SK-N-SH (cell line): ENCODE measurements at regions not wholly inside any gene's neighbourhood (a gene's known extent, or its start where the extent isn't known, plus 50 kb on each side); places are given as distances from the start of the nearest gene placed in this dataset.
A peak's percentile ranks its signal among the peaks of the same experiment; 100 is the strongest.

Experiments
- CTCF ChIA-PET: fragments of 300-600, 350-600 bp; formaldehyde crosslinking; extraction: SDS; loops from one replicate; lab custom pipeline; 2021; lab: Yijun Ruan, JAX
- POLR2A ChIA-PET: fragments of 350-600 bp; sonication (Branson Sonifier 250); formaldehyde crosslinking; extraction: SDS; loops from one replicate; lab custom pipeline; 2020; ENCODE audit warnings: antibody characterized with exemption, inconsistent platforms; lab: Yijun Ruan, JAX
- DNase-seq: peaks from one replicate; pipeline ENCODE4 v3.0.0; 2012
- H2AFZ ChIP-seq: fragments of 200-600 bp; sonication (generic); 2 replicates; pipeline ENCODE4 v1.8.1; 2016; ENCODE audit warnings: antibody characterized with exemption, mild to moderate bottlenecking, low read depth
- H3F3A ChIP-seq: fragments of 200-600 bp; sonication (generic); replicated peaks from 2 replicates; pipeline ENCODE3; 2016; ENCODE audit warnings: antibody characterized with exemption, mild to moderate bottlenecking; ENCODE audit not compliant: insufficient read depth
- H3K27ac ChIP-seq, 2 experiments: fragments of 200-500 bp in 1 of 2; fragments of 200-600 bp in 1 of 2; sonication (Bioruptor generic) in 1 of 2; sonication (generic), shearing (Covaris generic) in 1 of 2; 2 replicates each; pipeline versions ENCODE4 v1.5.1 to v1.6.1; 2014 to 2016; ENCODE audit warnings: low read depth in 2 of 2, inconsistent platforms in 1 of 2, low read length in 1 of 2, mild to moderate bottlenecking in 1 of 2, mixed read lengths in 1 of 2
- H3K27me3 ChIP-seq: fragments of 200-600 bp; sonication (generic), shearing (Covaris generic); 2 replicates; pipeline ENCODE4 v1.6.1; 2016; ENCODE audit warnings: mixed run types; ENCODE audit not compliant: insufficient read depth
- H3K36me3 ChIP-seq, 2 experiments: fragments of 200-500 bp in 1 of 2; fragments of 200-600 bp in 1 of 2; sonication (Bioruptor generic) in 1 of 2; sonication (generic) in 1 of 2; replicated peaks in 1 of 2; 2 replicates each; pipeline versions ENCODE3 to v1.5.1; 2014 to 2016; ENCODE audit warnings: low read length in 1 of 2, mild to moderate bottlenecking in 1 of 2; ENCODE audit not compliant: insufficient read depth in 2 of 2, control insufficient read depth in 1 of 2
- H3K4me1 ChIP-seq, 2 experiments: fragments of 200-500 bp in 1 of 2; fragments of 200-600 bp in 1 of 2; sonication (Bioruptor generic) in 1 of 2; sonication (generic), shearing (Covaris generic) in 1 of 2; 2 replicates each; pipeline versions ENCODE4 v1.5.1 to v1.6.1; 2014 to 2016; ENCODE audit warnings: low read depth in 1 of 2, low read length in 1 of 2, mixed run types in 1 of 2; ENCODE audit not compliant: insufficient read depth in 2 of 2, control insufficient read depth in 1 of 2
- H3K4me2 ChIP-seq: fragments of 200-600 bp; sonication (generic), shearing (Covaris generic); 2 replicates; pipeline ENCODE4 v1.6.1; 2017; ENCODE audit warnings: mixed run types
- H3K4me3 ChIP-seq, 2 experiments: fragments of 200-500 bp in 1 of 2; fragments of 200-600 bp in 1 of 2; sonication (Bioruptor generic) in 1 of 2; sonication (generic), shearing (Covaris generic) in 1 of 2; 2 replicates each; pipeline versions ENCODE4 v1.5.1 to v1.8.1; 2014 to 2016; ENCODE audit warnings: low read depth in 2 of 2, inconsistent platforms in 1 of 2, low read length in 1 of 2, mild to moderate bottlenecking in 1 of 2, mixed read lengths in 1 of 2, moderate library complexity in 1 of 2
- H3K79me2 ChIP-seq: fragments of 200-600 bp; sonication (generic); 2 replicates; pipeline ENCODE4 v1.8.1; 2017; ENCODE audit warnings: mild to moderate bottlenecking; ENCODE audit not compliant: insufficient read depth
- H3K9ac ChIP-seq: fragments of 200-600 bp; sonication (generic); 2 replicates; pipeline ENCODE4 v1.6.1; 2017; ENCODE audit warnings: mixed run types
- H3K9me2 ChIP-seq: fragments of 200-600 bp; sonication (generic); 2 replicates; pipeline ENCODE4 v1.6.1; 2017; ENCODE audit warnings: mixed run types
- H3K9me3 ChIP-seq: fragments of 200-600 bp; sonication (generic); 2 replicates; pipeline ENCODE4 v1.6.1; 2017; ENCODE audit warnings: mixed run types, mild to moderate bottlenecking, moderate library complexity
- H4K20me1 ChIP-seq: fragments of 200-600 bp; sonication (generic); 2 replicates; pipeline ENCODE4 v1.6.1; 2017; ENCODE audit warnings: mild to moderate bottlenecking, mixed run types; ENCODE audit not compliant: insufficient read depth
- EP300 ChIP-seq, 2 experiments: IDR thresholded peaks; 2 replicates each; pipeline versions ENCODE4 v1.4.0 to v1.6.1; 2012; ENCODE audit warnings: borderline replicate concordance in 1 of 2, low read depth in 1 of 2, low read length in 1 of 2
- FOXJ3 ChIP-seq: sonication (generic); formaldehyde crosslinking; IDR thresholded peaks from 2 replicates; pipeline ENCODE4 v1.5.1; 2020; ENCODE audit warnings: mild to moderate bottlenecking, missing genetic modification reagents
- GABPA ChIP-seq: IDR thresholded peaks from 2 replicates; pipeline ENCODE4 v1.4.0; 2012; ENCODE audit warnings: low read depth, mild to moderate bottlenecking
- GATA2 ChIP-seq: sonication (generic); formaldehyde crosslinking; IDR thresholded peaks from 2 replicates; pipeline ENCODE4 v1.5.0; 2020; ENCODE audit warnings: mild to moderate bottlenecking, missing genetic modification reagents
- IRF3 ChIP-seq: fragments of 150-350 bp; IDR thresholded peaks from 2 replicates; pipeline ENCODE4 v1.6.1; 2016; ENCODE audit warnings: mild to moderate bottlenecking, low read depth, low read length
- JUND ChIP-seq: IDR thresholded peaks from 2 replicates; pipeline ENCODE4 v1.4.0; 2012
- MEF2A ChIP-seq: IDR thresholded peaks from 2 replicates; pipeline ENCODE4 v1.4.0; 2012; ENCODE audit warnings: low read depth, borderline replicate concordance
- MXI1 ChIP-seq: IDR thresholded peaks from 2 replicates; pipeline ENCODE4 v1.6.1; 2012; ENCODE audit warnings: mild to moderate bottlenecking, low read depth, low read length, improper control_type of control experiment
- NFIC ChIP-seq: IDR thresholded peaks from 2 replicates; pipeline ENCODE4 v1.4.0; 2012; ENCODE audit warnings: borderline replicate concordance
- POLR2AphosphoS5 ChIP-seq: IDR thresholded peaks from 2 replicates; pipeline ENCODE4 v1.6.1; 2012; ENCODE audit warnings: low read depth, low read length
- RAD21 ChIP-seq: IDR thresholded peaks from 2 replicates; pipeline ENCODE4 v1.6.1; 2012; ENCODE audit warnings: mild to moderate bottlenecking, low read length
- RCOR1 ChIP-seq: fragments of 150-350 bp; IDR thresholded peaks from 2 replicates; pipeline ENCODE4 v1.6.1; 2017; ENCODE audit warnings: antibody characterized with exemption, low read length
- RFX5 ChIP-seq: IDR thresholded peaks from 2 replicates; pipeline ENCODE4 v1.6.1; 2012; ENCODE audit warnings: mild to moderate bottlenecking, improper control_type of control experiment, low read length
- SMC3 ChIP-seq: IDR thresholded peaks from 2 replicates; pipeline ENCODE4 v1.6.1; 2012; ENCODE audit warnings: low read depth, low read length, improper control_type of control experiment
- TCF12 ChIP-seq: IDR thresholded peaks from 2 replicates; pipeline ENCODE4 v1.4.0; 2012
- TEAD4 ChIP-seq: IDR thresholded peaks from 2 replicates; pipeline ENCODE4 v1.4.0; 2012; ENCODE audit warnings: mild to moderate bottlenecking, borderline replicate concordance; ENCODE audit not compliant: insufficient read depth
- WGBS: methylation state at CpG from one replicate; pipeline ENCODE4 v1.1.6; 2017; ENCODE audit warnings: low lambda C conversion rate; 5-methylcytosine and 5-hydroxymethylcytosine counted together
- TF ChIP-seq, protein P1 (sequence below): IDR thresholded peaks from 2 replicates; pipeline ENCODE4; 2012

- CTCF ChIA-PET: interaction anchor here (0.6 kb wide), 1 partner anchor 8 kb away, joined by 3 read pairs; no protein-coding TSS in a partner anchor
- Histone ChIP-seq H3F3A (no peaks in the 10 kb centered on the region), H3K4me1 (no peaks in the 10 kb centered on the region; a peak in 1 of 4 replicates), H3K9ac (no peak overlapping the region)
- TF ChIP-seq MEF2A: no peak
- TF ChIP-seq, all 33 proteins: peak for 0
- Histone ChIP-seq H3K36me3 (no peaks in the 10 kb centered on the region), H3K4me2 (no peak overlapping the region), H3K9me3 (no peaks in the 10 kb centered on the region), H3K27ac (no peak overlapping the region), H2AFZ (no peak overlapping the region), H4K20me1 (no peaks in the 10 kb centered on the region), H3K4me3 (no peak overlapping the region), H3K79me2 (no peaks in the 10 kb centered on the region), H3K9me2 (no peaks in the 10 kb centered on the region), H3K27me3 (no peaks in the 10 kb centered on the region)
- POLR2A ChIA-PET: no interaction called here
- 36% methylated on average over 3 of the region's 3 CpGs for WGBS
- no peak for DNase-seq
Observed at GRCh38 chr16:5595849-5596248, 498.3 kb upstream of the EEF2KMT start.

- Histone ChIP-seq H3K36me3 (no peaks in the 10 kb centered on the region), H3K9ac (no peak overlapping the region), H3K27me3 (no peaks in the 10 kb centered on the region), H2AFZ (no peak overlapping the region), H3K9me3 (no peaks in the 10 kb centered on the region), H3F3A (no peaks in the 10 kb centered on the region), H3K4me1 (peaks cover 0 to 6% of the 10 kb centered on the region in 2 experiments; a peak in 1 of 4 replicates), H3K79me2 (no peaks in the 10 kb centered on the region), H3K4me2 (no peak overlapping the region), H3K9me2 (no peaks in the 10 kb centered on the region), H3K4me3 (no peak overlapping the region), H3K27ac (peak overlapping the region in 1 of 2 experiments; percentile 23; a peak in 2 of 4 replicates), H4K20me1 (no peaks in the 10 kb centered on the region)
- ChIA-PET CTCF (interaction anchor here (1.0 to 2.2 kb wide), 3 partner anchors 16 to 84 kb away, joined by 3 to 10 read pairs (median 5); no protein-coding TSS in a partner anchor), POLR2A (no interaction called here)
- 32% methylated on average over 8 of the region's 8 CpGs for WGBS
- no peak for DNase-seq
- TF ChIP-seq FOXJ3 (CRISPR knock-in tag): no peak
- TF ChIP-seq NFIC: no peak
- TF ChIP-seq POLR2AphosphoS5: no peak
Observed at GRCh38 chr16:5590416-5590815, 492.8 kb upstream of the EEF2KMT start.

DNA sequence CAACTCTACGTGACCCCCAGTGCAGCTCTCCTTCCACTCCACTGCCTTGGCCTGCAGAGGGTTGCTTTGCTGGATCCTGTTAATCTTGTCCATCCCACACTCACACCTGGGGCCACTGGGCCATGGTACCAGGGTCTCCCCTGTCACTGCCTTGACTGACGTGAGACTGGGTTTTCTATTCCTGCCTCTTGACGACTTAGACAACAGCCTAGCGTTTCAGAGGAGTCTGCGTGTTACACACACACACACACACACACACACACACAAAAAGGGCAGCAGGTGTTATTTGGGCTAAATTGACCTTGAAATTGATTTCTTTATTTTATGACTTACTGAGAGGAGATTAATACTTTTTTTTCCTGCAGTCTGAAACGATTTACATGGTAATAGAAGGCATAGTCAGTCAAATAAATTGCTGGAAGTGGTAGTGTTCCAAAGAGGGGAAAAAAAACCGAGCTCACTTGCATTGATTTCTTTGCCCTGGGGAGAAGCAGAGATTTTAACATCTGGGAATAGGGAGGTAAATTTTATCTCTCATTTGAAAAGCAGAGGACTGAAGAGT, 492.3 kb upstream of the EEF2KMT start:
- no peak for DNase-seq
- Histone ChIP-seq H3K36me3 (no peaks in the 10 kb centered on the region), H3K4me2 (no peak overlapping the region), H3K4me1 (peaks cover 0 to 6% of the 10 kb centered on the region in 2 experiments; a peak in 1 of 4 replicates), H4K20me1 (no peaks in the 10 kb centered on the region), H3K9me3 (no peaks in the 10 kb centered on the region), H3K27ac (0 out of 4 replicates have a peak overlapping the region, but pooled peaks of 1 of the 2 experiments have one; percentile 23), H3F3A (no peaks in the 10 kb centered on the region), H3K9me2 (no peaks in the 10 kb centered on the region), H3K27me3 (no peaks in the 10 kb centered on the region), H3K9ac (no peak overlapping the region), H2AFZ (no peak overlapping the region), H3K4me3 (no peak overlapping the region), H3K79me2 (no peaks in the 10 kb centered on the region)
- ChIA-PET POLR2A (no interaction called here), CTCF (interaction anchor here (1.0 to 2.2 kb wide), 2 partner anchors 17 to 26 kb away, joined by 5 to 10 read pairs; no protein-coding TSS in a partner anchor)
- WGBS: 24% methylated on average over 7 of the region's 7 CpGs
- TF ChIP-seq POLR2AphosphoS5: no peak
- TF ChIP-seq TCF12: no peak
- no peak for TF ChIP-seq IRF3
- no peak for TF ChIP-seq SMC3
- TF ChIP-seq EP300 (IDR thresholded peaks at IDR 0.05; ENCODE audit: borderline replicate concordance in 1 of 2, low read depth in 1 of 2, low read length in 1 of 2): no peak
- TF ChIP-seq, protein P1, sequence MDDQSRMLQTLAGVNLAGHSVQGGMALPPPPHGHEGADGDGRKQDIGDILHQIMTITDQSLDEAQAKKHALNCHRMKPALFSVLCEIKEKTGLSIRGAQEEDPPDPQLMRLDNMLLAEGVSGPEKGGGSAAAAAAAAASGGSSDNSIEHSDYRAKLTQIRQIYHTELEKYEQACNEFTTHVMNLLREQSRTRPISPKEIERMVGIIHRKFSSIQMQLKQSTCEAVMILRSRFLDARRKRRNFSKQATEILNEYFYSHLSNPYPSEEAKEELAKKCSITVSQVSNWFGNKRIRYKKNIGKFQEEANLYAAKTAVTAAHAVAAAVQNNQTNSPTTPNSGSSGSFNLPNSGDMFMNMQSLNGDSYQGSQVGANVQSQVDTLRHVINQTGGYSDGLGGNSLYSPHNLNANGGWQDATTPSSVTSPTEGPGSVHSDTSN: no peak
- no peak for TF ChIP-seq GABPA
- TF ChIP-seq MXI1: no peak
- no peak for TF ChIP-seq JUND
- TF ChIP-seq RAD21: no peak
- TF ChIP-seq RFX5: no peak
- TF ChIP-seq MEF2A: no peak
- no peak for TF ChIP-seq NFIC
- TF ChIP-seq FOXJ3 (CRISPR knock-in tag): no peak
- no peak for TF ChIP-seq TEAD4
- no peak for TF ChIP-seq RCOR1
- TF ChIP-seq GATA2 (CRISPR knock-in tag): no peak
